CD8-positive, alpha-beta memory T cell (primary cell): ENCODE measurements at regions not wholly inside any gene's neighbourhood (a gene's known extent, or its start where the extent isn't known, plus 50 kb on each side); places are given as distances from the start of the nearest gene placed in this dataset.

Experiments used
- CTCF ChIA-PET: fragments of 350-600 bp; sonication (Branson Sonifier 250); formaldehyde crosslinking; loops from one replicate; lab custom pipeline; 2021; ENCODE audit warnings: antibody characterized with exemption; lab: Charles Lee
- POLR2A ChIA-PET: fragments of 350-600 bp; sonication (Branson Sonifier 250); formaldehyde crosslinking; loops from one replicate; lab custom pipeline; 2021; ENCODE audit warnings: antibody characterized with exemption; lab: Charles Lee
- DNase-seq, 5 donors: peaks; one replicate each; pipeline versions ENCODE4 v3.0.0 to v3.0.0-alpha.2; 2020 to 2022; ENCODE audit warnings: mixed read lengths in 1 of 5
- H3K27ac ChIP-seq: one replicate; pipeline ENCODE4 v1.7.0; 2013; ENCODE audit warnings: low read depth, mild to moderate bottlenecking, low read length, moderate library complexity
- H3K27me3 ChIP-seq: 2 replicates; pipeline ENCODE4 v1.7.0; 2013; ENCODE audit warnings: low read length, mild to moderate bottlenecking; ENCODE audit not compliant: insufficient read depth, poor library complexity, severe bottlenecking
- H3K36me3 ChIP-seq: 2 replicates; pipeline ENCODE4 v1.7.0; 2013; ENCODE audit warnings: mild to moderate bottlenecking, low read length, moderate library complexity; ENCODE audit not compliant: insufficient read depth
- H3K4me1 ChIP-seq: 2 replicates; pipeline ENCODE4 v1.7.0; 2013; ENCODE audit warnings: mild to moderate bottlenecking, low read length, moderate library complexity; ENCODE audit not compliant: insufficient read depth
- H3K4me3 ChIP-seq: 2 replicates; pipeline ENCODE4 v1.7.0; 2013; ENCODE audit warnings: mild to moderate bottlenecking, low read length
- H3K9me3 ChIP-seq: 2 replicates; pipeline ENCODE4 v1.7.0; 2013; ENCODE audit warnings: mild to moderate bottlenecking, low read length
- H3K27ac Mint-ChIP-seq, 8 donors: one replicate each; pipeline ENCODE4 v1.8.0; 2020 to 2021; ENCODE audit warnings: mixed read lengths in 8 of 8, mild to moderate bottlenecking in 6 of 8, inconsistent platforms in 3 of 8, moderate library complexity in 3 of 8
- H3K27me3 Mint-ChIP-seq, 2 donors: one replicate each; pipeline ENCODE4 v1.8.0; 2020 to 2021; ENCODE audit warnings: mixed read lengths in 2 of 2, mild to moderate bottlenecking in 1 of 2, moderate library complexity in 1 of 2
- H3K36me3 Mint-ChIP-seq, 3 donors: one replicate each; pipeline ENCODE4 v1.8.0; 2020 to 2021; ENCODE audit warnings: mixed read lengths in 3 of 3, inconsistent platforms in 1 of 3, mild to moderate bottlenecking in 1 of 3
- H3K4me1 Mint-ChIP-seq, 3 donors: one replicate each; pipeline ENCODE4 v1.8.0; 2020 to 2021; ENCODE audit warnings: mixed read lengths in 3 of 3, inconsistent platforms in 1 of 3, mild to moderate bottlenecking in 1 of 3
- H3K4me3 Mint-ChIP-seq, 7 donors: one replicate each; pipeline ENCODE4 v1.8.0; 2020 to 2021; ENCODE audit warnings: mixed read lengths in 7 of 7, mild to moderate bottlenecking in 6 of 7, moderate library complexity in 4 of 7, inconsistent platforms in 2 of 7
- H3K9me3 Mint-ChIP-seq, 5 donors: one replicate each; pipeline ENCODE4 v1.8.0; 2020 to 2022; ENCODE audit warnings: mixed read lengths in 5 of 5, mild to moderate bottlenecking in 3 of 5, moderate library complexity in 2 of 5, inconsistent platforms in 1 of 5

- Histone ChIP-seq H3K4me3 (no peak overlapping the region), H3K27ac (no peak overlapping the region), H3K9me3 (no peaks in the 10 kb centered on the region), H3K36me3 (no peaks in the 10 kb centered on the region), H3K27me3 (no peaks in the 10 kb centered on the region), H3K4me1 (no peaks in the 10 kb centered on the region)
- POLR2A ChIA-PET = no interaction called here
- no peaks in the 10 kb centered on the region for H3K4me1 Mint-ChIP-seq
- no peak overlapping the region for H3K4me3 Mint-ChIP-seq
- no peak overlapping the region for H3K27ac Mint-ChIP-seq
- DNase-seq = no peak
- no peaks in the 10 kb centered on the region for H3K36me3 Mint-ChIP-seq
- CTCF ChIA-PET = no interaction called here
- no peaks in the 10 kb centered on the region for H3K27me3 Mint-ChIP-seq
- peaks cover 0 to 7% (median 6%) of the 10 kb centered on the region in 5 donors for H3K9me3 Mint-ChIP-seq
Observed at GRCh38 chr20:8953300-8953699, 115.6 kb upstream of the PLCB4 start.

- Histone ChIP-seq H3K36me3 (no peaks in the 10 kb centered on the region), H3K27ac (no peak overlapping the region), H3K9me3 (no peaks in the 10 kb centered on the region), H3K4me1 (no peaks in the 10 kb centered on the region), H3K27me3 (no peaks in the 10 kb centered on the region), H3K4me3 (no peak overlapping the region)
- Mint-ChIP-seq H3K4me3 (no peak overlapping the region), H3K36me3 (no peaks in the 10 kb centered on the region), H3K9me3 (peaks cover 0 to 6% (median 4%) of the 10 kb centered on the region in 5 donors), H3K27ac (no peak overlapping the region), H3K4me1 (no peaks in the 10 kb centered on the region), H3K27me3 (peaks cover 0 to 4% of the 10 kb centered on the region in 2 donors)
- POLR2A ChIA-PET = no interaction called here
- no peak for DNase-seq
- CTCF ChIA-PET = no interaction called here
Observed at GRCh38 chr20:8960241-8960640, 108.6 kb upstream of the PLCB4 start.

GRCh38 chr20:8963330-8963729, 105.6 kb upstream of the PLCB4 start:
- Mint-ChIP-seq H3K4me1 (no peaks in the 10 kb centered on the region), H3K9me3 (peaks cover 0 to 8% (median 5%) of the 10 kb centered on the region in 5 donors), H3K36me3 (no peaks in the 10 kb centered on the region), H3K4me3 (no peak overlapping the region), H3K27me3 (peaks cover 0 to 4% of the 10 kb centered on the region in 2 donors), H3K27ac (no peak overlapping the region)
- Histone ChIP-seq H3K9me3 (no peaks in the 10 kb centered on the region), H3K4me3 (no peak overlapping the region), H3K27ac (no peak overlapping the region), H3K36me3 (no peaks in the 10 kb centered on the region), H3K4me1 (no peaks in the 10 kb centered on the region), H3K27me3 (no peaks in the 10 kb centered on the region)
- POLR2A ChIA-PET = no interaction called here
- no peak for DNase-seq
- CTCF ChIA-PET = no interaction called here

- no peak for DNase-seq
- no peak overlapping the region for H3K27ac ChIP-seq
- H3K4me1 ChIP-seq = no peaks in the 10 kb centered on the region
- Mint-ChIP-seq H3K27me3 (peaks cover 0 to 4% of the 10 kb centered on the region in 2 donors), H3K4me1 (no peaks in the 10 kb centered on the region), H3K9me3 (peaks cover 5 to 14% (median 8%) of the 10 kb centered on the region in 5 donors), H3K36me3 (no peaks in the 10 kb centered on the region), H3K4me3 (no peak overlapping the region), H3K27ac (no peak overlapping the region)
- no peaks in the 10 kb centered on the region for H3K9me3 ChIP-seq
- no peaks in the 10 kb centered on the region for H3K36me3 ChIP-seq
- no peak overlapping the region for H3K4me3 ChIP-seq
- CTCF ChIA-PET = no interaction called here
- POLR2A ChIA-PET = no interaction called here
- no peaks in the 10 kb centered on the region for H3K27me3 ChIP-seq
Observed at GRCh38 chr20:8964959-8965562, 103.8 kb upstream of the PLCB4 start.

- Histone ChIP-seq H3K9me3 (no peaks in the 10 kb centered on the region), H3K4me1 (no peaks in the 10 kb centered on the region), H3K27me3 (no peaks in the 10 kb centered on the region), H3K4me3 (no peak overlapping the region), H3K36me3 (no peaks in the 10 kb centered on the region), H3K27ac (no peak overlapping the region)
- ChIA-PET CTCF (no interaction called here), POLR2A (no interaction called here)
- Mint-ChIP-seq H3K4me3 (no peak overlapping the region), H3K36me3 (no peaks in the 10 kb centered on the region), H3K27ac (no peak overlapping the region), H3K27me3 (peaks cover 0 to 4% of the 10 kb centered on the region in 2 donors), H3K9me3 (peaks cover 5 to 17% (median 8%) of the 10 kb centered on the region in 5 donors), H3K4me1 (no peaks in the 10 kb centered on the region)
- no peak for DNase-seq
Observed at GRCh38 chr20:8967641-8968245, 101.1 kb upstream of the PLCB4 start.

- CTCF ChIA-PET = no interaction called here
- no peaks in the 10 kb centered on the region for H3K4me1 ChIP-seq
- peaks cover 5 to 17% (median 11%) of the 10 kb centered on the region in 5 donors for H3K9me3 Mint-ChIP-seq
Observed at GRCh38 chr20:8969146-8969583, 99.7 kb upstream of the PLCB4 start.

GRCh38 chr20:8971669-8972316, 97.1 kb upstream of the PLCB4 start:
- H3K36me3 ChIP-seq = no peaks in the 10 kb centered on the region
- CTCF ChIA-PET = no interaction called here
- H3K27ac Mint-ChIP-seq = no peak overlapping the region
- POLR2A ChIA-PET = no interaction called here
- no peaks in the 10 kb centered on the region for H3K27me3 ChIP-seq
- no peak for DNase-seq
- H3K4me3 Mint-ChIP-seq = no peak overlapping the region
- H3K4me1 Mint-ChIP-seq = no peaks in the 10 kb centered on the region
- H3K36me3 Mint-ChIP-seq = no peaks in the 10 kb centered on the region
- no peak overlapping the region for H3K27ac ChIP-seq
- H3K9me3 Mint-ChIP-seq = peaks cover 4 to 12% (median 6%) of the 10 kb centered on the region in 5 donors
- H3K9me3 ChIP-seq = no peaks in the 10 kb centered on the region
- H3K27me3 Mint-ChIP-seq = peaks cover 0 to 3% of the 10 kb centered on the region in 2 donors
- no peak overlapping the region for H3K4me3 ChIP-seq
- no peaks in the 10 kb centered on the region for H3K4me1 ChIP-seq

More at GRCh38 chr20:8969146-8969583, 99.7 kb upstream of the PLCB4 start:
- Mint-ChIP-seq H3K4me3 (no peak overlapping the region), H3K36me3 (no peaks in the 10 kb centered on the region), H3K27me3 (peaks cover 0 to 3% of the 10 kb centered on the region in 2 donors), H3K4me1 (no peaks in the 10 kb centered on the region), H3K27ac (no peak overlapping the region)
- H3K9me3 ChIP-seq = no peaks in the 10 kb centered on the region
- H3K27ac ChIP-seq = no peak overlapping the region
- no peak for DNase-seq
- H3K4me3 ChIP-seq = no peak overlapping the region
- H3K36me3 ChIP-seq = no peaks in the 10 kb centered on the region
- no peaks in the 10 kb centered on the region for H3K27me3 ChIP-seq
- POLR2A ChIA-PET = no interaction called here

GRCh38 chr20:8972963-8973705, 95.8 kb upstream of the PLCB4 start:
- no peak overlapping the region for H3K27ac ChIP-seq
- Mint-ChIP-seq H3K9me3 (peaks cover 3 to 12% (median 6%) of the 10 kb centered on the region in 5 donors), H3K27me3 (peaks cover 0 to 3% of the 10 kb centered on the region in 2 donors), H3K4me3 (no peak overlapping the region), H3K36me3 (no peaks in the 10 kb centered on the region), H3K4me1 (no peaks in the 10 kb centered on the region), H3K27ac (no peak overlapping the region)
- CTCF ChIA-PET = no interaction called here
- H3K27me3 ChIP-seq = no peaks in the 10 kb centered on the region
- no peak for DNase-seq
- POLR2A ChIA-PET = no interaction called here
- no peak overlapping the region for H3K4me3 ChIP-seq
- H3K36me3 ChIP-seq = no peaks in the 10 kb centered on the region
- H3K9me3 ChIP-seq = no peaks in the 10 kb centered on the region
- H3K4me1 ChIP-seq = no peaks in the 10 kb centered on the region
